ENCODE measurements at regions not wholly inside any gene's neighbourhood (a gene's known extent, or its start where the extent isn't known, plus 50 kb on each side); places are given as distances from the start of the nearest gene placed in this dataset.

DNA sequence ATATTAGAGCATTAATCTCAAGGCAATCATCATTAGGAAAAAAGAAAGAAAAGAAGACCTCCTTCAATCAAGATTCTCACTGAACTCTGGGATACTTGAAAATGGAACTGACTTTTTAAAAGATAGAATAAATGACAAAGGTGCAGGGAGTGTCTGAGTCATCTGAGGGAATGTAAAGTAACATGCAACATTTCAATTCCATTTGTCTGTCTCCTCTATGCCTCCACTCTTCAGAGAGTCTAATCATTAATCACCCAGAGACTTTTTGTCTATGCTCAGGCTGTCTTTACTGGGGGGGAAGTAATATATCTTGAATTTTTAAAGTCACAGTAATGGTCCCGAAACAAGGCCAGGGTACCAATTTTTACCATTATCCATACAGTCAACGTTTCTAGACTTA lies 55.0 kb upstream of the PACRGL start:
- TF ChIP-seq POLR2A (IDR thresholded peaks at IDR 0.05; ENCODE audit: low read depth, low read length) = no peak
- no peak for TF ChIP-seq TAF1 (IDR thresholded peaks at IDR 0.05; ENCODE audit: low read depth, low read length)
- no peak for TF ChIP-seq POLR2AphosphoS5 (IDR thresholded peaks at IDR 0.05; ENCODE audit: low read depth, low read length)

Measured in GM12891 (cell line).